ENCODE measurements at regions not wholly inside any gene's neighbourhood (a gene's known extent, or its start where the extent isn't known, plus 50 kb on each side); places are given as distances from the start of the nearest gene placed in this dataset.

DNA sequence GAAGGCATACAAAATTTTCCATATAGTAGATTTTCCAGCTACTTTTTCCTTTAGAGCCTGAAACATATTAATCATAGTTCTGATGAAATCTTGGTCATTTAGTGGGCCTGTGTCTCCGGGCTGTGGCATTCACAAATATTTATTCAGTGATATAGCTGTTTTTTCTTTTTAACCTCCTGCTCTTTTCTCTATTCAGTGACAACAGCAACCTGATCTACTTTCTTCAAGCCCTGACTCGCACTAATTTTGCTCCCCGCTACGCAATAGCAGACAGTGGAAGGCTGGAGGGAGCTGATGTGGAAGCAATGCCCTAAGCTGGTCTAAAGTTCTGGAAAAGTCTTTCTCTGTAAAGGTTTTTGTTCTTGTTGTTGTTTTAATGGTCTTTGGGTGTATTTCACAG, 289.7 kb downstream of the SLITRK6 start:
- Histone ChIP-seq H3K27ac (no peak overlapping the region), H3K27me3 (no peaks in the 10 kb centered on the region), H3K36me3 (no peaks in the 10 kb centered on the region), H3K4me1 (no peaks in the 10 kb centered on the region), H3K9me3 (peaks cover 0 to 8% (median 0%) of the 10 kb centered on the region in 11 donors), H3K4me3 (no peak overlapping the region)
- 72 to 79% methylated on average over 4 of the region's 4 CpGs for WGBS, 2 donors
- DNase-seq (no peak), ATAC-seq (no peak)
- intact Hi-C loops (cut with DNase I) = no loop called here
- TF ChIP-seq, protein P1, sequence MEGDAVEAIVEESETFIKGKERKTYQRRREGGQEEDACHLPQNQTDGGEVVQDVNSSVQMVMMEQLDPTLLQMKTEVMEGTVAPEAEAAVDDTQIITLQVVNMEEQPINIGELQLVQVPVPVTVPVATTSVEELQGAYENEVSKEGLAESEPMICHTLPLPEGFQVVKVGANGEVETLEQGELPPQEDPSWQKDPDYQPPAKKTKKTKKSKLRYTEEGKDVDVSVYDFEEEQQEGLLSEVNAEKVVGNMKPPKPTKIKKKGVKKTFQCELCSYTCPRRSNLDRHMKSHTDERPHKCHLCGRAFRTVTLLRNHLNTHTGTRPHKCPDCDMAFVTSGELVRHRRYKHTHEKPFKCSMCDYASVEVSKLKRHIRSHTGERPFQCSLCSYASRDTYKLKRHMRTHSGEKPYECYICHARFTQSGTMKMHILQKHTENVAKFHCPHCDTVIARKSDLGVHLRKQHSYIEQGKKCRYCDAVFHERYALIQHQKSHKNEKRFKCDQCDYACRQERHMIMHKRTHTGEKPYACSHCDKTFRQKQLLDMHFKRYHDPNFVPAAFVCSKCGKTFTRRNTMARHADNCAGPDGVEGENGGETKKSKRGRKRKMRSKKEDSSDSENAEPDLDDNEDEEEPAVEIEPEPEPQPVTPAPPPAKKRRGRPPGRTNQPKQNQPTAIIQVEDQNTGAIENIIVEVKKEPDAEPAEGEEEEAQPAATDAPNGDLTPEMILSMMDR (IDR thresholded peaks at IDR 0.05) = no peak

DNA sequence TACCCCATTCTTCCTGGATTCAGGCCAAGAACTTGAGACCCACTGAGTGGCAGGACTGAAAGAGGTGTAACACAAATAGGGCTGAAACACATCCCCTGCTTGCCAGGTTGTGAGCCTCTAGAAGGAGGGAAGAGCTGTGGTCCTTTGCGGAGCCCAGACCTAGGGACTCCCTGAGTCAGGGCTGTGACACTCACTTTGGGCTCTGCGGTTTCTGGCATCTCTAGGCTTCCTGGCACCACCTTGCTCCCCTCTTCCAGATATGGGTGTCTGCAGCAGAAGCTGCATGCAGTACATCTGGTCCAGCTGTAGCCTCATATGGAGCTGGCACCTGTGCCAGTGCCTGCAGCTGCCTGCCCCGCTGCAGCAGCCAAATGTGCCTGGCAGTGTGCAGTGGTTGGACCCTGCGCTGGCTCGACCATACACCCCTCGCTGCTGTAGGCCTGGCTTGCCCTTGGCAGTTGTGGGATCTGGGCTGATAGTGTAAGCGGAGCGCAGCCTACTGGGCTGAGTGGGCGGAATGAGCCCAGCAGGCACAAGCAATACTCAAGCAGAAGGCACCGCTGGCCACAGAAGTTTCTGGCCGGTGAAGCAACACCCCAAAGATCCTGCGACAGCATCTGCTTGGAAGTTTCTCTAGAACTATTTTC, 290.4 kb downstream of the SLITRK6 start:
- Histone ChIP-seq H3K9me3 (peaks cover 0 to 8% (median 0%) of the 10 kb centered on the region in 11 donors), H3K27me3 (no peaks in the 10 kb centered on the region), H3K4me1 (no peaks in the 10 kb centered on the region), H3K27ac (no peak overlapping the region), H3K4me3 (no peak overlapping the region), H3K36me3 (no peaks in the 10 kb centered on the region)
- no peak for DNase-seq
- no peak for ATAC-seq
- intact Hi-C loops (cut with DNase I) = no loop called here
- WGBS, 2 donors = 86 to 89% methylated on average over 12 of the region's 12 CpGs
- TF ChIP-seq, protein P1 (IDR thresholded peaks at IDR 0.05) = no peak

DNA sequence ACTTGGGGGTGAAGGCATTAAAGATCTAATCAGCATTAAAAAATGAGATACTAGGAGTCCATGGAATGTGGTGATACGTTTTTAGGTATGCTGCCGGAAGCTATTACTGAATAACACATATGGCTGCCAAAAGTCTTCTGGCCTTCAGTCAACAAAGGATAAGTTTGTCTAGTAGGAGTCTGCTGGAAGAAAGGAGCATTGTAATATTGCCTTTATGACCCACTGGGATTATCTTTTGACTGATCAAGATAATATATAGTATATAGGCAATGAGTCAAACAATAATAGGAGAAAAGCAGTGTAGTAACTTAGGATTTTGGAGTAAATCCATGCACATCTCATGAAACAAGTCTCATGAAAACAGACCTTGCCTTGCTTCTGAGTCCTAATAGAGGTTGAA, 295.4 kb downstream of the SLITRK6 start:
- ATAC-seq (no peak), DNase-seq (no peak)
- WGBS, 2 donors = 35 to 47% methylated on average over 2 of the region's 2 CpGs
- Histone ChIP-seq H3K4me1 (no peaks in the 10 kb centered on the region), H3K4me3 (no peak overlapping the region), H3K36me3 (no peaks in the 10 kb centered on the region), H3K27me3 (no peaks in the 10 kb centered on the region), H3K27ac (no peak overlapping the region), H3K9me3 (peaks cover 0 to 8% (median 0%) of the 10 kb centered on the region in 11 donors)
- intact Hi-C loops (cut with DNase I) = no loop called here
- TF ChIP-seq, protein P1 (IDR thresholded peaks at IDR 0.05) = no peak

GRCh38 chr13:85501616-85502015, 297.6 kb downstream of the SLITRK6 start:
- no peak for ATAC-seq
- DNase-seq = no peak
- H3K36me3 ChIP-seq = no peaks in the 10 kb centered on the region
- intact Hi-C loops (cut with DNase I) = no loop called here
- no peaks in the 10 kb centered on the region for H3K27me3 ChIP-seq
- TF ChIP-seq, protein P1 (IDR thresholded peaks at IDR 0.05) = no peak
- peaks cover 0 to 3% (median 0%) of the 10 kb centered on the region in 11 donors for H3K9me3 ChIP-seq
- no peaks in the 10 kb centered on the region for H3K4me1 ChIP-seq
- no peak overlapping the region for H3K27ac ChIP-seq
- no peak overlapping the region for H3K4me3 ChIP-seq
